VCaP (cell line): ENCODE measurements at regions not wholly inside any gene's neighbourhood (a gene's known extent, or its start where the extent isn't known, plus 50 kb on each side); places are given as distances from the start of the nearest gene placed in this dataset.

Experiments
- H3K27ac ChIP-seq: fragments of 450-650 bp; 2 replicates; pipeline ENCODE4 v1.5.1; 2017
- CTCF ChIP-seq: fragments of 450-650 bp; conservative IDR thresholded peaks from 2 replicates; pipeline ENCODE4 v1.5.1; 2017; ENCODE audit warnings: mild to moderate bottlenecking, moderate library complexity

- TF ChIP-seq CTCF: no peak
- H3K27ac ChIP-seq: no peak overlapping the region
These were observed 505.2 kb downstream of the ZNF674 start for GRCh38 chrX:46040001-46040400.

- TF ChIP-seq CTCF: no peak
These were observed 505.7 kb downstream of the ZNF674 start for GRCh38 chrX:46039526-46039925.

GRCh38 chrX:46036508-46036907, 508.7 kb downstream of the ZNF674 start:
- H3K27ac ChIP-seq: no peak overlapping the region
- TF ChIP-seq CTCF: no peak

More at GRCh38 chrX:46039526-46039925, 505.7 kb downstream of the ZNF674 start:
- H3K27ac ChIP-seq: no peak overlapping the region

GRCh38 chrX:46034868-46035267, 510.4 kb downstream of the ZNF674 start:
- TF ChIP-seq CTCF: no peak
- H3K27ac ChIP-seq: no peak overlapping the region

- TF ChIP-seq CTCF: no peak
- no peak overlapping the region for H3K27ac ChIP-seq
These were observed 515.4 kb downstream of the ZNF674 start for GRCh38 chrX:46029777-46030176.

- no peak for TF ChIP-seq CTCF
- no peak overlapping the region for H3K27ac ChIP-seq
These were observed 528.9 kb downstream of the ZNF674 start for GRCh38 chrX:46016296-46016695.

DNA sequence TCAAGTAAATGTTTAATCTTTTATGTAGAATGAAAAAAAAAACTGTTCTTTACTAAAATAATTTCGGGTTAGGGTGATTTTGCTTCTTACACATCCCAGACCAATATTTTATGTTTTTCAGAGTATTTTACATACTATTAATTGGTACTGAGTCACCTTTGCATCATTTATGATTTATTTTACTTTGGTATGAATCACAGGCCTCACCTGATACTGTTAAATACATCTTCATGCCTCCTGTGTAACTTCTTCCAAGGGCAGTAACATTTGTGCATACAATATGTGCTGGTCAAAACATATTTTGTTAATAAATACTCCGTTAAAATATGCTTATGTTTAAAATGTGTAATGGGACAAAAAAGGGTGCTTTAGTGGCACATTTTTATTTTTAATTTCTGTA, 529.6 kb downstream of the ZNF674 start:
- TF ChIP-seq CTCF: no peak
- no peak overlapping the region for H3K27ac ChIP-seq
